ENCODE measurements at regions not wholly inside any gene's neighbourhood (a gene's known extent, or its start where the extent isn't known, plus 50 kb on each side); places are given as distances from the start of the nearest gene placed in this dataset.

- Histone ChIP-seq H3K4me1 (ENCODE audit: control insufficient read depth in 5 of 5, insufficient read depth in 5 of 5, low read length in 5 of 5) (peaks cover 3 to 35% (median 11%) of the 10 kb centered on the region in 5 donors), H3K9me3 (ENCODE audit: control insufficient read depth in 4 of 4, insufficient read depth in 3 of 4, low read length in 3 of 4) (no peaks in the 10 kb centered on the region), H3K9ac (ENCODE audit: insufficient read depth in 1 of 2, low read length in 2 of 2) (no peak overlapping the region), H3K4me3 (no peak overlapping the region), H3K27ac (ENCODE audit: low read depth in 1 of 2, low read length in 1 of 2) (peak overlapping the region; percentile 52 to 74), H3K36me3 (ENCODE audit: control insufficient read depth in 4 of 4, insufficient read depth in 4 of 4, low read length in 4 of 4) (no peaks in the 10 kb centered on the region), H3K27me3 (ENCODE audit: control insufficient read depth in 3 of 3, insufficient read depth in 3 of 3, low read length in 2 of 3) (no peaks in the 10 kb centered on the region)
- DNase-seq (peak in 2 of 3 donors; percentile 41 to 43), ATAC-seq (ENCODE audit: insufficient read depth, low FRiP score) (no peak)
- no peak for TF ChIP-seq CTCF (IDR thresholded peaks at IDR 0.05; ENCODE audit: control extremely low read depth, extremely low read depth)
- WGBS, 2 donors: 20 to 23% methylated on average over 6 of the region's 6 CpGs
These were observed 255.3 kb upstream of the ZPLD1 start for GRCh38 chr3:102179326-102180177.

- Histone ChIP-seq H3K27ac (ENCODE audit: low read depth in 1 of 2, low read length in 1 of 2) (peak overlapping the region in 1 of 2 donors; percentile 74), H3K4me3 (no peak overlapping the region), H3K27me3 (ENCODE audit: control insufficient read depth in 3 of 3, insufficient read depth in 3 of 3, low read length in 2 of 3) (no peaks in the 10 kb centered on the region), H3K9me3 (ENCODE audit: control insufficient read depth in 4 of 4, insufficient read depth in 3 of 4, low read length in 3 of 4) (no peaks in the 10 kb centered on the region), H3K9ac (ENCODE audit: insufficient read depth in 1 of 2, low read length in 2 of 2) (no peak overlapping the region), H3K36me3 (ENCODE audit: control insufficient read depth in 4 of 4, insufficient read depth in 4 of 4, low read length in 4 of 4) (no peaks in the 10 kb centered on the region), H3K4me1 (ENCODE audit: control insufficient read depth in 5 of 5, insufficient read depth in 5 of 5, low read length in 5 of 5) (peaks cover 3 to 35% (median 11%) of the 10 kb centered on the region in 5 donors)
- ATAC-seq (ENCODE audit: insufficient read depth, low FRiP score) (no peak), DNase-seq (peak in 2 of 3 donors; percentile 70 to 73)
- TF ChIP-seq CTCF (IDR thresholded peaks at IDR 0.05; ENCODE audit: control extremely low read depth, extremely low read depth): no peak
- WGBS, 2 donors: 5 to 14% methylated on average over 7 of the region's 7 CpGs
These were observed 254.4 kb upstream of the ZPLD1 start for GRCh38 chr3:102180280-102180931.

- ATAC-seq (ENCODE audit: insufficient read depth, low FRiP score) (peak; percentile 36), DNase-seq (peak; percentile 23 to 67 (median 65))
- Histone ChIP-seq H3K4me3 (no peak overlapping the region), H3K27me3 (ENCODE audit: control insufficient read depth in 3 of 3, insufficient read depth in 3 of 3, low read length in 2 of 3) (no peaks in the 10 kb centered on the region), H3K4me1 (ENCODE audit: control insufficient read depth in 5 of 5, insufficient read depth in 5 of 5, low read length in 5 of 5) (peaks cover 2 to 35% (median 11%) of the 10 kb centered on the region in 5 donors), H3K9ac (ENCODE audit: insufficient read depth in 1 of 2, low read length in 2 of 2) (no peak overlapping the region), H3K36me3 (ENCODE audit: control insufficient read depth in 4 of 4, insufficient read depth in 4 of 4, low read length in 4 of 4) (no peaks in the 10 kb centered on the region), H3K27ac (ENCODE audit: low read depth in 1 of 2, low read length in 1 of 2) (peak overlapping the region in 1 of 2 donors; percentile 22), H3K9me3 (ENCODE audit: control insufficient read depth in 4 of 4, insufficient read depth in 3 of 4, low read length in 3 of 4) (no peaks in the 10 kb centered on the region)
- 68 to 87% methylated on average over 4 of the region's 4 CpGs for WGBS, 2 donors
- TF ChIP-seq CTCF (IDR thresholded peaks at IDR 0.05; ENCODE audit: control extremely low read depth, extremely low read depth): no peak
These were observed 253.5 kb upstream of the ZPLD1 start for GRCh38 chr3:102181175-102181920.

Data from lung (tissue), 11 donors.